IMR-90 (cell line): ENCODE measurements at regions not wholly inside any gene's neighbourhood (a gene's known extent, or its start where the extent isn't known, plus 50 kb on each side); places are given as distances from the start of the nearest gene placed in this dataset.

Experiments
- ATAC-seq: fragments of 200-7000 bp; cut with Tn5 transposase; 2 replicates; pipeline ENCODE4 v1.9.1; 2020; ENCODE audit warnings: low read depth, mild to moderate bottlenecking, moderate library complexity
- BruUV-seq: library from RNA; stranded (reverse); fragments of 400-500 nt; replicated peaks from 2 replicates; lab custom pipeline; 2021; lab: Mats Ljungman, UMichigan
- CTCF ChIA-PET: fragments of 300-600 bp; formaldehyde crosslinking; extraction: SDS; loops from one replicate; lab custom pipeline; 2021; ENCODE audit warnings: antibody characterized with exemption; lab: Yijun Ruan, JAX
- POLR2A ChIA-PET: fragments of 300-600 bp; sonication (Branson Sonifier 250); formaldehyde crosslinking; loops from one replicate; lab custom pipeline; 2022; ENCODE audit warnings: antibody characterized with exemption; ENCODE audit not compliant: unreplicated experiment; lab: Charles Lee
- DNase-seq: peaks from one replicate; pipeline ENCODE4 v3.0.0; 2013
- H2AFZ ChIP-seq: replicated peaks from 2 replicates; pipeline ENCODE3; 2013; ENCODE audit warnings: low read length, mild to moderate bottlenecking; ENCODE audit not compliant: poor library complexity
- H2AK5ac ChIP-seq: 2 replicates; pipeline ENCODE4 v1.6.1; 2013; ENCODE audit warnings: low read depth, low read length, inconsistent platforms
- H2AK9ac ChIP-seq: replicated peaks from 2 replicates; pipeline ENCODE3; 2013; ENCODE audit warnings: mild to moderate bottlenecking, low read depth, low read length, moderate library complexity; ENCODE audit not compliant: poor library complexity
- H2BK120ac ChIP-seq: 2 replicates; pipeline ENCODE4 v1.6.1; 2013; ENCODE audit warnings: low read depth, low read length, inconsistent platforms
- H2BK15ac ChIP-seq: 3 replicates; pipeline ENCODE4 v1.6.1; 2013; ENCODE audit warnings: low read depth, low read length, inconsistent platforms
- H2BK20ac ChIP-seq: 2 replicates; pipeline ENCODE4 v1.6.1; 2013; ENCODE audit warnings: low read depth, mild to moderate bottlenecking, inconsistent platforms, low read length, moderate library complexity
- H2BK5ac ChIP-seq: 2 replicates; pipeline ENCODE4 v1.6.1; 2013; ENCODE audit warnings: mild to moderate bottlenecking, low read depth, low read length, inconsistent platforms; ENCODE audit not compliant: poor library complexity, severe bottlenecking
- H3K14ac ChIP-seq: replicated peaks from 2 replicates; pipeline ENCODE4 v1.6.1; 2013; ENCODE audit warnings: low read depth, low read length, inconsistent platforms
- H3K18ac ChIP-seq: 2 replicates; pipeline ENCODE4 v1.6.1; 2013; ENCODE audit warnings: low read depth, low read length, control low read depth
- H3K23ac ChIP-seq: 2 replicates; pipeline ENCODE4 v1.6.1; 2013; ENCODE audit warnings: low read depth, low read length, inconsistent platforms
- H3K27ac ChIP-seq: 2 replicates; pipeline ENCODE4 v1.5.1; 2013; ENCODE audit warnings: mild to moderate bottlenecking, control low read depth, low read length; ENCODE audit not compliant: insufficient read depth
- H3K27me3 ChIP-seq: 2 replicates; pipeline ENCODE4 v1.6.1; 2013; ENCODE audit warnings: low read length; ENCODE audit not compliant: control insufficient read depth, insufficient read depth
- H3K36me3 ChIP-seq: 2 replicates; pipeline ENCODE4 v1.6.1; 2013; ENCODE audit warnings: low read length, mixed read lengths; ENCODE audit not compliant: control insufficient read depth, insufficient read depth
- H3K4ac ChIP-seq: 2 replicates; pipeline ENCODE4 v1.6.1; 2013; ENCODE audit warnings: low read depth, low read length, inconsistent platforms
- H3K4me1 ChIP-seq: 2 replicates; pipeline ENCODE4 v1.6.1; 2013; ENCODE audit warnings: low read length, mixed read lengths; ENCODE audit not compliant: control insufficient read depth, insufficient read depth
- H3K4me2 ChIP-seq: 2 replicates; pipeline ENCODE4 v1.6.1; 2013; ENCODE audit warnings: low read depth, mild to moderate bottlenecking, control low read depth, low read length, moderate library complexity
- H3K4me3 ChIP-seq: 2 replicates; pipeline ENCODE4 v1.5.1; 2013; ENCODE audit warnings: low read depth, mild to moderate bottlenecking, control low read depth, low read length, moderate library complexity; ENCODE audit not compliant: insufficient read depth
- H3K56ac ChIP-seq: 2 replicates; pipeline ENCODE4 v1.6.1; 2013; ENCODE audit warnings: low read length, inconsistent platforms; ENCODE audit not compliant: insufficient read depth; ENCODE audit errors: extremely low read depth
- H3K79me1 ChIP-seq, 2 experiments: 2 replicates each; pipeline ENCODE4 v1.6.1; 2013; ENCODE audit warnings: low read length in 2 of 2, inconsistent platforms in 1 of 2, low read depth in 1 of 2
- H3K9ac ChIP-seq: 2 replicates; pipeline ENCODE4 v1.6.1; 2013; ENCODE audit warnings: low read depth, low read length, control low read depth
- H3K9me1 ChIP-seq: 2 replicates; pipeline ENCODE4 v1.6.1; 2013; ENCODE audit warnings: low read length, inconsistent platforms; ENCODE audit not compliant: insufficient read depth
- H3K9me3 ChIP-seq: 2 replicates; pipeline ENCODE4 v1.6.1; 2013; ENCODE audit warnings: low read length; ENCODE audit not compliant: control insufficient read depth, insufficient read depth
- H4K20me1 ChIP-seq: 2 replicates; pipeline ENCODE4 v1.6.1; 2013; ENCODE audit warnings: low read length, inconsistent platforms; ENCODE audit not compliant: insufficient read depth
- H4K5ac ChIP-seq: 2 replicates; pipeline ENCODE4 v1.6.1; 2013; ENCODE audit warnings: mild to moderate bottlenecking, low read depth, low read length, control low read depth
- H4K8ac ChIP-seq, 2 experiments: 2 replicates each; pipeline ENCODE4 v1.6.1; 2013; ENCODE audit warnings: low read depth in 2 of 2, low read length in 2 of 2, control low read depth in 1 of 2, inconsistent platforms in 1 of 2
- H4K91ac ChIP-seq: 2 replicates; pipeline ENCODE4 v1.6.1; 2013; ENCODE audit warnings: low read depth, low read length, inconsistent platforms; ENCODE audit not compliant: insufficient read depth
- BHLHE40 ChIP-seq: fragments of 150-350 bp; IDR thresholded peaks from 2 replicates; pipeline ENCODE4 v1.6.1; 2016; ENCODE audit warnings: mild to moderate bottlenecking, low read depth, low read length
- CEBPB ChIP-seq: IDR thresholded peaks from 2 replicates; pipeline ENCODE4 v1.6.1; 2012; ENCODE audit warnings: low read depth, low read length, improper control_type of control experiment
- NFE2L2 ChIP-seq: fragments of 150-350 bp; IDR thresholded peaks from 2 replicates; pipeline ENCODE4 v1.6.1; 2016; ENCODE audit warnings: low read depth, mild to moderate bottlenecking, low read length
- POLR2A ChIP-seq: IDR thresholded peaks from 2 replicates; pipeline ENCODE4 v1.6.1; 2012; ENCODE audit warnings: mild to moderate bottlenecking, low read depth, low read length
- WGBS, 2 experiments: methylation state at CpG; one replicate each; pipeline versions ENCODE4 v1.1.5 to v1.1.7; 2013; ENCODE audit warnings: missing lambda C conversion rate in 2 of 2; ENCODE audit not compliant: insufficient read length in 1 of 2; ENCODE audit errors: extremely low coverage in 2 of 2; 5-methylcytosine and 5-hydroxymethylcytosine counted together
- dilution Hi-C: fragments of 300-500 bp; cut with HindIII; formaldehyde crosslinking; loops from one replicate; pipeline ENCODE4 v1.14.3; 2018; ENCODE audit warnings: low sequenced_read_pairs; ENCODE audit not compliant: unreplicated experiment
- in situ Hi-C: fragments of 300-500 bp; cut with MboI; formaldehyde crosslinking; loops from 3 replicates; pipeline ENCODE4 v1.14.3; 2019; ENCODE audit warnings: low sequenced_read_pairs, inconsistent platforms, mixed read lengths
- intact Hi-C: fragments of 100-400 bp; cut with micrococcal nuclease; formaldehyde crosslinking; loops from 2 replicates; pipeline ENCODE4 v1.10.0; 2022
- TF ChIP-seq, protein P1 (sequence below): fragments of 150-350 bp; IDR thresholded peaks from 2 replicates; pipeline ENCODE4 v1.6.1; 2016; ENCODE audit warnings: low read depth, mild to moderate bottlenecking, low read length, moderate library complexity, borderline replicate concordance
- TF ChIP-seq, protein P2 (sequence below): fragments of 150-350 bp; IDR thresholded peaks from 2 replicates; pipeline ENCODE4 v1.6.1; 2017; ENCODE audit warnings: mild to moderate bottlenecking, antibody characterized with exemption, low read length, low read depth

DNA sequence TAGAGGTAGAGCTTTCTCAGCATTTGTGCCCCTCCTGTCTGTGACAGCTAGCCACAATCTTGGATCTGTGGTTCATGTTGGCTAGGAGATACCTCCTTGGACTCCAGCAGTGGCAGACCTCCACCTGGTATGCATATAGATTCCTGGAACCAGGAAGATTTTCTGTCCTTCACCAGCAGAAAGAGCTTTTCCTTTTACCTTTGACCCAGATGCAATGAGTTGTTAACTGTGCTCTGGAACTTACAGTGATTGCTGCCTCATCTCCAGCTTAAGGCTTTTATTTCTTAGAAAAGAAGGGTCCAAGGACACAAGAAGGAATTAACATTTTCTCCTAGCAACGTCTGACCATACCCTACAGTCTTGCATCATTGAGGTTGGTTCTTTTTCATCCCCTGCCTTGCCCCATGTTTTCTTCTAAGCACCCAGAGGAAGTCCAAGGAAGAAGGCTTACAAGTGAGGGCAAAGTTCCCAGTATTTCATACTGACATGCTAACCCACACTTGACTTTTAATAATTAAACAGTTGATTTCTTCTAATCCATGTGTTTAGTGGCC lies 217.1 kb upstream of the ARHGAP24 start:
- H3K4me1 ChIP-seq = no peaks in the 10 kb centered on the region
- intact Hi-C loops = no loop called here
- H3K79me1 ChIP-seq = no peaks in the 10 kb centered on the region
- no peaks in the 10 kb centered on the region for H3K9me3 ChIP-seq
- no peak overlapping the region for H3K18ac ChIP-seq
- H4K20me1 ChIP-seq = no peaks in the 10 kb centered on the region
- no peak overlapping the region for H4K91ac ChIP-seq
- no peak overlapping the region for H4K8ac ChIP-seq
- no peak overlapping the region for H2BK5ac ChIP-seq
- no peaks in the 10 kb centered on the region for H3K27me3 ChIP-seq
- dilution Hi-C loops = no loop called here
- no peak for DNase-seq
- no peak for TF ChIP-seq NFE2L2
- no peak for TF ChIP-seq BHLHE40
- TF ChIP-seq, protein P1, sequence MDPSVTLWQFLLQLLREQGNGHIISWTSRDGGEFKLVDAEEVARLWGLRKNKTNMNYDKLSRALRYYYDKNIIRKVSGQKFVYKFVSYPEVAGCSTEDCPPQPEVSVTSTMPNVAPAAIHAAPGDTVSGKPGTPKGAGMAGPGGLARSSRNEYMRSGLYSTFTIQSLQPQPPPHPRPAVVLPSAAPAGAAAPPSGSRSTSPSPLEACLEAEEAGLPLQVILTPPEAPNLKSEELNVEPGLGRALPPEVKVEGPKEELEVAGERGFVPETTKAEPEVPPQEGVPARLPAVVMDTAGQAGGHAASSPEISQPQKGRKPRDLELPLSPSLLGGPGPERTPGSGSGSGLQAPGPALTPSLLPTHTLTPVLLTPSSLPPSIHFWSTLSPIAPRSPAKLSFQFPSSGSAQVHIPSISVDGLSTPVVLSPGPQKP = no peak
- TF ChIP-seq, protein P2, sequence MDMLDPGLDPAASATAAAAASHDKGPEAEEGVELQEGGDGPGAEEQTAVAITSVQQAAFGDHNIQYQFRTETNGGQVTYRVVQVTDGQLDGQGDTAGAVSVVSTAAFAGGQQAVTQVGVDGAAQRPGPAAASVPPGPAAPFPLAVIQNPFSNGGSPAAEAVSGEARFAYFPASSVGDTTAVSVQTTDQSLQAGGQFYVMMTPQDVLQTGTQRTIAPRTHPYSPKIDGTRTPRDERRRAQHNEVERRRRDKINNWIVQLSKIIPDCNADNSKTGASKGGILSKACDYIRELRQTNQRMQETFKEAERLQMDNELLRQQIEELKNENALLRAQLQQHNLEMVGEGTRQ = no peak
- TF ChIP-seq CEBPB = no peak
- no peak for TF ChIP-seq POLR2A
- no peak overlapping the region for H2BK20ac ChIP-seq
- no peak overlapping the region for H2BK120ac ChIP-seq
- H3K4ac ChIP-seq = no peak overlapping the region
- no peak overlapping the region for H3K14ac ChIP-seq
- no peaks in the 10 kb centered on the region for H3K9me1 ChIP-seq
- H3K4me2 ChIP-seq = no peak overlapping the region
- POLR2A ChIA-PET = no interaction called here
- in situ Hi-C loops = no loop called here
- H3K36me3 ChIP-seq = no peaks in the 10 kb centered on the region
- BruUV-seq = no TSS peak
- no peak overlapping the region for H2AK5ac ChIP-seq
- no peak overlapping the region for H3K27ac ChIP-seq
- no peak overlapping the region for H3K23ac ChIP-seq
- H3K9ac ChIP-seq = no peak overlapping the region
- H2AK9ac ChIP-seq = no peak overlapping the region
- CTCF ChIA-PET = no interaction called here
- no peak overlapping the region for H2BK15ac ChIP-seq
- no CpG with 5 or more reads among the region's 1 CpG for WGBS, 2 experiments
- ATAC-seq = no peak
- H2AFZ ChIP-seq = no peak overlapping the region
- no peak overlapping the region for H4K5ac ChIP-seq
- no peak overlapping the region for H3K56ac ChIP-seq
- H3K4me3 ChIP-seq = no peak overlapping the region
